ENCODE measurements at regions not wholly inside any gene's neighbourhood (a gene's known extent, or its start where the extent isn't known, plus 50 kb on each side); places are given as distances from the start of the nearest gene placed in this dataset.

GRCh38 chr15:97561529-97561928 lies 399.0 kb upstream of the ARRDC4 start:
- H3K4me3 ChIP-seq (replicated peaks in 1 of 2; ENCODE audit: low read depth in 2 of 2, low read length in 2 of 2), result no peak overlapping the region
- DNase-seq (ENCODE audit: low read depth in 2 of 2), result no peak
- TF ChIP-seq CTCF (IDR thresholded peaks at IDR 0.05; ENCODE audit: low read depth, low read length), result no peak

GRCh38 chr15:97563516-97563915 lies 397.0 kb upstream of the ARRDC4 start:
- TF ChIP-seq CTCF (IDR thresholded peaks at IDR 0.05; ENCODE audit: low read depth, low read length), result no peak
- no peak for DNase-seq (ENCODE audit: low read depth in 2 of 2)
- no peak overlapping the region for H3K4me3 ChIP-seq (replicated peaks in 1 of 2; ENCODE audit: low read depth in 2 of 2, low read length in 2 of 2)

- peak in 1 of 2 donors; percentile 1 for DNase-seq (ENCODE audit: low read depth in 2 of 2)
- TF ChIP-seq CTCF (IDR thresholded peaks at IDR 0.05; ENCODE audit: low read depth, low read length), result no peak
- H3K4me3 ChIP-seq (replicated peaks in 1 of 2; ENCODE audit: low read depth in 2 of 2, low read length in 2 of 2), result no peak overlapping the region
Measured at GRCh38 chr15:97566961-97567360, 393.5 kb upstream of the ARRDC4 start.

GRCh38 chr15:97567411-97567810 lies 393.1 kb upstream of the ARRDC4 start:
- H3K4me3 ChIP-seq (replicated peaks in 1 of 2; ENCODE audit: low read depth in 2 of 2, low read length in 2 of 2), result no peak overlapping the region
- no peak for DNase-seq (ENCODE audit: low read depth in 2 of 2)
- TF ChIP-seq CTCF (IDR thresholded peaks at IDR 0.05; ENCODE audit: low read depth, low read length), result no peak

- DNase-seq (ENCODE audit: low read depth in 2 of 2), result no peak
- no peak for TF ChIP-seq CTCF (IDR thresholded peaks at IDR 0.05; ENCODE audit: low read depth, low read length)
- no peak overlapping the region for H3K4me3 ChIP-seq (replicated peaks in 1 of 2; ENCODE audit: low read depth in 2 of 2, low read length in 2 of 2)
Measured at GRCh38 chr15:97576929-97577645, 383.4 kb upstream of the ARRDC4 start.

- no peak for DNase-seq (ENCODE audit: low read depth in 2 of 2)
- TF ChIP-seq CTCF (IDR thresholded peaks at IDR 0.05; ENCODE audit: low read depth, low read length), result no peak
- no peak overlapping the region for H3K4me3 ChIP-seq (replicated peaks in 1 of 2; ENCODE audit: low read depth in 2 of 2, low read length in 2 of 2)
Measured at GRCh38 chr15:97585408-97585807, 375.1 kb upstream of the ARRDC4 start.

GRCh38 chr15:97592778-97593177 lies 367.7 kb upstream of the ARRDC4 start:
- no peak for TF ChIP-seq CTCF (IDR thresholded peaks at IDR 0.05; ENCODE audit: low read depth, low read length)
- H3K4me3 ChIP-seq (replicated peaks in 1 of 2; ENCODE audit: low read depth in 2 of 2, low read length in 2 of 2), result no peak overlapping the region
- no peak for DNase-seq (ENCODE audit: low read depth in 2 of 2)

All from cardiac fibroblast (primary cell).